K562 (cell line): ENCODE measurements at regions not wholly inside any gene's neighbourhood (a gene's known extent, or its start where the extent isn't known, plus 50 kb on each side); places are given as distances from the start of the nearest gene placed in this dataset.

Source experiments
- ATAC-seq: fragments of 200-7000 bp; cut with Tn5 transposase; 3 replicates; pipeline ENCODE4 v1.9.1; 2020; ENCODE audit warnings: moderate library complexity
- BruUV-seq: library from RNA; stranded (reverse); fragments of 400-500 nt; replicated peaks from 2 replicates; lab custom pipeline; 2021; lab: Mats Ljungman, UMichigan
- CTCF ChIA-PET: fragments of 300-600 bp; formaldehyde crosslinking; extraction: SDS; loops from one replicate; lab custom pipeline; 2021; ENCODE audit warnings: low intra/inter-chr PET ratio; lab: Yijun Ruan, JAX
- POLR2A ChIA-PET: fragments of 300-600, 350-650 bp; sonication (Branson Sonifier 250); formaldehyde crosslinking; extraction: SDS; loops from one replicate; lab custom pipeline; 2021; ENCODE audit warnings: antibody characterized with exemption, inconsistent platforms; lab: Yijun Ruan, JAX
- DNase-seq, 4 experiments: peaks; one replicate each; pipeline versions ENCODE4 v3.0.0 to v3.0.0-alpha.2; 2011 to 2018; ENCODE audit warnings: low spot score in 3 of 4, mixed read lengths in 3 of 4; ENCODE audit errors: extremely low read depth in 1 of 4
- FAIRE-seq: peaks from 2 replicates; lab custom pipeline; 2011; peaks lifted over from hg19 to GRCh38; lab: Jason Lieb, UNC
- H2AFZ ChIP-seq: 2 replicates; pipeline ENCODE4 v1.6.0; 2011; ENCODE audit warnings: low read depth, low read length, control low read depth, inconsistent platforms
- H3K27ac ChIP-seq: fragments of 200-600 bp; 3 replicates; pipeline ENCODE4 v1.8.0; 2011; ENCODE audit warnings: low read depth, mild to moderate bottlenecking, control low read depth, inconsistent platforms, low read length, moderate library complexity, mixed read lengths; ENCODE audit errors: extremely low read depth
- H3K27me3 ChIP-seq, 2 experiments: fragments of 300-600 bp in 1 of 2; 2 replicates in 1 of 2; 3 replicates in 1 of 2; pipeline versions ENCODE4 v1.6.0 to v1.8.0; 2011; ENCODE audit warnings: inconsistent platforms in 2 of 2, low read length in 2 of 2, mild to moderate bottlenecking in 1 of 2, mixed read lengths in 1 of 2, moderate library complexity in 1 of 2; ENCODE audit not compliant: control insufficient read depth in 2 of 2, insufficient read depth in 2 of 2
- H3K36me3 ChIP-seq: fragments of 300-600 bp; 3 replicates; pipeline ENCODE4 v1.8.0; 2011; ENCODE audit warnings: mild to moderate bottlenecking, low read length, inconsistent platforms; ENCODE audit not compliant: control insufficient read depth, insufficient read depth
- H3K4me1 ChIP-seq, 2 experiments: fragments of 200-600 bp in 1 of 2; replicated peaks in 1 of 2; 2 replicates in 1 of 2; 3 replicates in 1 of 2; pipeline versions ENCODE4 v1.5.1 to v1.8.0; 2011; ENCODE audit warnings: inconsistent platforms in 2 of 2, low read length in 2 of 2, mild to moderate bottlenecking in 1 of 2, mixed read lengths in 1 of 2, moderate library complexity in 1 of 2; ENCODE audit not compliant: control insufficient read depth in 2 of 2, insufficient read depth in 2 of 2
- H3K4me2 ChIP-seq: 2 replicates; pipeline ENCODE4 v1.6.1; 2011; ENCODE audit warnings: low read length, control low read depth, inconsistent platforms, mixed read lengths; ENCODE audit not compliant: insufficient read depth
- H3K4me3 ChIP-seq: fragments of 200-600 bp; sonication (generic), shearing (Covaris generic); 2 replicates; pipeline ENCODE4 v1.5.1; 2016; ENCODE audit warnings: control low read depth, inconsistent platforms
- H3K79me2 ChIP-seq: fragments of 200-600 bp; 3 replicates; pipeline ENCODE4 v1.8.0; 2011; ENCODE audit warnings: low read length, inconsistent platforms; ENCODE audit not compliant: control insufficient read depth, insufficient read depth
- H3K9ac ChIP-seq, 2 experiments: 2 replicates each; pipeline versions ENCODE4 v1.6.0 to v1.6.1; 2011; ENCODE audit warnings: low read depth in 2 of 2, low read length in 2 of 2, control low read depth in 1 of 2, inconsistent platforms in 1 of 2, mild to moderate bottlenecking in 1 of 2, mixed read lengths in 1 of 2; ENCODE audit not compliant: insufficient read depth in 1 of 2
- H3K9me1 ChIP-seq: one replicate; pipeline ENCODE4 v1.6.0; 2011; ENCODE audit warnings: inconsistent platforms, mild to moderate bottlenecking, low read length, moderate library complexity; ENCODE audit not compliant: control insufficient read depth, insufficient read depth
- H3K9me3 ChIP-seq: replicated peaks from 2 replicates; pipeline ENCODE4 v1.5.1; 2011; ENCODE audit warnings: low read depth, low read length, inconsistent platforms; ENCODE audit not compliant: control insufficient read depth, insufficient read depth
- H4K20me1 ChIP-seq: replicated peaks from 2 replicates; pipeline ENCODE4 v1.6.1; 2011; ENCODE audit warnings: low read length, inconsistent platforms, mixed read lengths; ENCODE audit not compliant: control insufficient read depth, insufficient read depth
- KLF10 ChIP-seq: fragments of 250-450 bp; sonication (Bioruptor Pico); IDR thresholded peaks from 2 replicates; pipeline ENCODE4 v1.6.1; 2021; ENCODE audit warnings: matching md5 sums
- MXI1 ChIP-seq: IDR thresholded peaks from 2 replicates; pipeline ENCODE4 v1.6.1; 2011; ENCODE audit warnings: low read depth, mild to moderate bottlenecking, improper control_type of control experiment, low read length
- TRIM28 ChIP-seq: fragments of 450-650 bp; IDR thresholded peaks from 2 replicates; pipeline ENCODE4 v1.6.1; 2017
- WGBS: fragments of 100-300 bp; shearing (Covaris generic); methylation state at CpG from one replicate; pipeline ENCODE4 v1.1.6; 2016; ENCODE audit warnings: low coverage, mixed read lengths; ENCODE audit not compliant: insufficient coverage; ENCODE audit errors: missing lambda C conversion rate; 5-methylcytosine and 5-hydroxymethylcytosine counted together
- in situ Hi-C: fragments of 300-500 bp; cut with MboI; formaldehyde crosslinking; loops from 4 replicates; pipeline ENCODE4 v1.15.0; 2018; ENCODE audit warnings: inconsistent platforms, mixed read lengths
- intact Hi-C: fragments of 100-400 bp; cut with micrococcal nuclease; formaldehyde crosslinking; loops from 2 replicates; pipeline ENCODE4 v1.14.2; 2022
- TF ChIP-seq, protein P1 (sequence below): fragments of 450-650 bp; formaldehyde crosslinking; IDR thresholded peaks from 2 replicates; pipeline ENCODE4 v1.4.0; 2020; ENCODE audit warnings: mild to moderate bottlenecking, mixed read lengths
- TF ChIP-seq, protein P2 (sequence below): sonication (generic); formaldehyde crosslinking; IDR thresholded peaks from 2 replicates; pipeline ENCODE4 v1.8.0; 2023; ENCODE audit warnings: mild to moderate bottlenecking, missing genetic modification reagents
- TF ChIP-seq, protein P3 (sequence below): fragments of 450-650 bp; IDR thresholded peaks from 2 replicates; pipeline ENCODE4 v1.6.1; 2016; ENCODE audit warnings: antibody characterized with exemption

DNA sequence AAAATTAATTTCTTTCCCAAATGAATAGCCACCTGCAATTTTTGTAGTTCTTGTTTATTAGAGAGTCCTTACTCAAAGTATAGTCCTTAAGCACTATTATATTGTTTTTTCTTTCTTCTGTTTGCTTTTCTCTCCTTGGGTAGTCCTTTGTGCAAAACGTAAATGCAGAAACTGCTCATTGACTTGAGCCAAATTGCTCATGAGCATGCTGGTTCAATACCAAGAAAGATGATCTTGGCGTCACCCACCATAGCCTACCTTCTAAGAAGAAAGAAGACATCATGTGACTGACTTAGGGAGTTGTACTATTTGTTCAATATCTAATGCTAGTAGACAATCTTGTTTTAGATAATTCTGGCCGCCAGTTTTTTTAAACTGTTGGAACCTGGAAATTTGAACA lies 248.8 kb upstream of the DMRT1 start:
- no peak overlapping the region for H3K4me2 ChIP-seq
- no peak for ATAC-seq
- no peaks in the 10 kb centered on the region for H3K36me3 ChIP-seq
- H3K27ac ChIP-seq: no peak overlapping the region
- no peak overlapping the region for H3K4me3 ChIP-seq
- H3K4me1 ChIP-seq: no peaks in the 10 kb centered on the region
- no peaks in the 10 kb centered on the region for H3K27me3 ChIP-seq
- no peak for FAIRE-seq
- no peaks in the 10 kb centered on the region for H3K79me2 ChIP-seq
- no peak overlapping the region for H2AFZ ChIP-seq
- no peaks in the 10 kb centered on the region for H3K9me1 ChIP-seq
- ChIA-PET POLR2A (no interaction called here), CTCF (no interaction called here)
- H3K9me3 ChIP-seq: no peaks in the 10 kb centered on the region
- no peaks in the 10 kb centered on the region for H4K20me1 ChIP-seq
- DNase-seq: no peak
- H3K9ac ChIP-seq: no peak overlapping the region
- in situ Hi-C loops: no loop called here
- 0% methylated on average over 3 of the region's 3 CpGs for WGBS
- TF ChIP-seq, protein P1, sequence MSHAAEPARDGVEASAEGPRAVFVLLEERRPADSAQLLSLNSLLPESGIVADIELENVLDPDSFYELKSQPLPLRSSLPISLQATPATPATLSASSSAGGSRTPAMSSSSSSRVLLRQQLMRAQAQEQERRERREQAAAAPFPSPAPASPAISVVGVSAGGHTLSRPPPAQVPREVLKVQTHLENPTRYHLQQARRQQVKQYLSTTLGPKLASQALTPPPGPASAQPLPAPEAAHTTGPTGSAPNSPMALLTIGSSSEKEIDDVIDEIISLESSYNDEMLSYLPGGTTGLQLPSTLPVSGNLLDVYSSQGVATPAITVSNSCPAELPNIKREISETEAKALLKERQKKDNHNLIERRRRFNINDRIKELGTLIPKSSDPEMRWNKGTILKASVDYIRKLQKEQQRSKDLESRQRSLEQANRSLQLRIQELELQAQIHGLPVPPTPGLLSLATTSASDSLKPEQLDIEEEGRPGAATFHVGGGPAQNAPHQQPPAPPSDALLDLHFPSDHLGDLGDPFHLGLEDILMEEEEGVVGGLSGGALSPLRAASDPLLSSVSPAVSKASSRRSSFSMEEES (CRISPR knock-in tag): peak; percentile 38; the same call in 1 of the 2 replicates
- TF ChIP-seq TRIM28: no peak
- BruUV-seq: no TSS peak
- intact Hi-C loops: no loop called here

DNA sequence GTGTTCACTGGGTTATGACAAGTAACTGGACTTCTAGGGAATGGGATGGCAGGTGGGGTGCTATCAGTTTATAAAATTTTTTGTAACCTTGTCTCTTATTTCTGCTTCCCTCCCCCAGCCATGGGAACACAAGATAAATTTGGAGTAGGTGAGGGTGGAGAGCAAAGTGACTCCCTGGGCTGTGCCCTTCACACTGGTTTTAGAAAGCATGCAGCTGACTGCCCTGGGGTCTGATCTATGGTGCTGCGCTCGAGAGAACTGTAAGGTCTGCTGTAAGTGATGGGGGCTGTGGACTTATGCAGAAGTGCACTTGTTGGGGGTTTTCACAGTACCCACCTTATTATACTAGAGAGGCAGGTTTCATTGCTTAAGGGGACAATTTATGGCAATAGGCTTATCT lies 247.7 kb upstream of the DMRT1 start:
- ATAC-seq (no peak), DNase-seq (no peak), FAIRE-seq (no peak)
- no TSS peak for BruUV-seq
- no peaks in the 10 kb centered on the region for H4K20me1 ChIP-seq
- H3K9ac ChIP-seq: no peak overlapping the region
- intact Hi-C loops: no loop called here
- H3K4me2 ChIP-seq: no peak overlapping the region
- H3K27me3 ChIP-seq: no peaks in the 10 kb centered on the region
- no peaks in the 10 kb centered on the region for H3K36me3 ChIP-seq
- in situ Hi-C loops: no loop called here
- WGBS: 0% methylated on average over 2 of the region's 2 CpGs
- H3K27ac ChIP-seq: no peak overlapping the region
- H3K9me3 ChIP-seq: no peaks in the 10 kb centered on the region
- CTCF ChIA-PET: no interaction called here
- no peaks in the 10 kb centered on the region for H3K4me1 ChIP-seq
- POLR2A ChIA-PET: no interaction called here
- TF ChIP-seq, protein P2, sequence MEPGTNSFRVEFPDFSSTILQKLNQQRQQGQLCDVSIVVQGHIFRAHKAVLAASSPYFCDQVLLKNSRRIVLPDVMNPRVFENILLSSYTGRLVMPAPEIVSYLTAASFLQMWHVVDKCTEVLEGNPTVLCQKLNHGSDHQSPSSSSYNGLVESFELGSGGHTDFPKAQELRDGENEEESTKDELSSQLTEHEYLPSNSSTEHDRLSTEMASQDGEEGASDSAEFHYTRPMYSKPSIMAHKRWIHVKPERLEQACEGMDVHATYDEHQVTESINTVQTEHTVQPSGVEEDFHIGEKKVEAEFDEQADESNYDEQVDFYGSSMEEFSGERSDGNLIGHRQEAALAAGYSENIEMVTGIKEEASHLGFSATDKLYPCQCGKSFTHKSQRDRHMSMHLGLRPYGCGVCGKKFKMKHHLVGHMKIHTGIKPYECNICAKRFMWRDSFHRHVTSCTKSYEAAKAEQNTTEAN (CRISPR knock-in tag): no peak
- TF ChIP-seq KLF10 (CRISPR knock-in tag): no peak
- TF ChIP-seq, protein P3, sequence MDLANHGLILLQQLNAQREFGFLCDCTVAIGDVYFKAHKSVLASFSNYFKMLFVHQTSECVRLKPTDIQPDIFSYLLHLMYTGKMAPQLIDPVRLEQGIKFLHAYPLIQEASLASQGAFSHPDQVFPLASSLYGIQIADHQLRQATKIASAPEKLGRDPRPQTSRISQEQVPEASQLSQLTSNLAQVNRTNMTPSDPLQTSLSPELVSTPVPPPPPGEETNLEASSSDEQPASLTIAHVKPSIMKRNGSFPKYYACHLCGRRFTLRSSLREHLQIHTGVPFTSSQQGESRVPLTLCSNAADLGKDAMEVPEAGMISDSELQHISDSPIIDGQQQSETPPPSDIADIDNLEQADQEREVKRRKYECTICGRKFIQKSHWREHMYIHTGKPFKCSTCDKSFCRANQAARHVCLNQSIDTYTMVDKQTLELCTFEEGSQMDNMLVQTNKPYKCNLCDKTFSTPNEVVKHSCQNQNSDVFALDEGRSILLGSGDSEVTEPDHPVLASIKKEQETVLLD: no peak
- no peak for TF ChIP-seq MXI1
- no peaks in the 10 kb centered on the region for H3K79me2 ChIP-seq
- no peaks in the 10 kb centered on the region for H3K9me1 ChIP-seq
- H3K4me3 ChIP-seq: no peak overlapping the region
- no peak overlapping the region for H2AFZ ChIP-seq
